Gastrocnemius medialis (tissue), 4 donors: ENCODE measurements at regions not wholly inside any gene's neighbourhood (a gene's known extent, or its start where the extent isn't known, plus 50 kb on each side); places are given as distances from the start of the nearest gene placed in this dataset.
A peak's percentile ranks its signal among the peaks of the same experiment; 100 is the strongest.
"Not testable (repeated sequence)": the region's sequence is repeated elsewhere in the genome, so short reads cannot be mapped to it uniquely, and the experiment has no call there.

Experiments
- ATAC-seq, 2 donors: fragments of 150-250 bp; one replicate each; pipeline ENCODE4 v1.9.1; 2016
- DNase-seq, 2 donors: peaks; one replicate each; pipeline ENCODE4 v3.0.0-alpha.2; 2019
- H3K27ac ChIP-seq, 4 donors: fragments of 200-600 bp; sonication (generic); 1 replicate in 1 of 4; 2 replicates in 3 of 4; pipeline ENCODE4 v1.5.1; 2016 to 2018; ENCODE audit warnings: mild to moderate bottlenecking in 2 of 4, moderate library complexity in 1 of 4
- H3K27me3 ChIP-seq, 3 donors: fragments of 200-600 bp; sonication (generic) in 2 of 3; 1 replicate in 1 of 3; 2 replicates in 2 of 3; pipeline versions ENCODE4 v1.5.1 to v1.6.0; 2016 to 2019; ENCODE audit warnings: mild to moderate bottlenecking in 1 of 3, moderate library complexity in 1 of 3
- H3K36me3 ChIP-seq, 2 donors: fragments of 200-600 bp; sonication (generic) in 1 of 2; one replicate each; pipeline ENCODE4 v1.5.1; 2017 to 2018
- H3K4me1 ChIP-seq, 2 donors: fragments of 200-600 bp; sonication (generic) in 1 of 2; one replicate each; pipeline ENCODE4 v1.5.1; 2016 to 2017; ENCODE audit warnings: mild to moderate bottlenecking in 2 of 2
- H3K4me3 ChIP-seq, 4 donors: fragments of 200-600 bp; sonication (generic) in 3 of 4; 1 replicate in 1 of 4; 2 replicates in 3 of 4; pipeline ENCODE4 v1.5.1; 2016 to 2019; ENCODE audit warnings: mild to moderate bottlenecking in 2 of 4
- H3K9me3 ChIP-seq, 3 donors: fragments of 200-600 bp; sonication (generic) in 2 of 3; 1 replicate in 1 of 3; 2 replicates in 2 of 3; pipeline ENCODE4 v1.5.1; 2016 to 2019
- POLR2A ChIP-seq, 2 donors: fragments of 450-650 bp; IDR thresholded peaks; one replicate each; pipeline ENCODE4 v1.6.1; 2017; ENCODE audit warnings: antibody characterized with exemption in 2 of 2, mild to moderate bottlenecking in 2 of 2, moderate library complexity in 2 of 2
- in situ Hi-C, 4 donors: fragments of 200-750 bp; cut with MboI; loops; one replicate each; pipeline versions ENCODE4 v1.15.0 to v1.8.0; 2017; ENCODE audit warnings: low sequenced_read_pairs in 4 of 4
- intact Hi-C: fragments of 100-400 bp; cut with DNase I; formaldehyde crosslinking; loops from one replicate; pipeline ENCODE4 v1.15.1; 2023; ENCODE audit warnings: low total_unique reads
- TF ChIP-seq, protein P1 (sequence below), 5 experiments: fragments of 450-650 bp in 3 of 5; fragments of 200-600 bp in 2 of 5; sonication (generic) in 2 of 5; IDR thresholded peaks in 4 of 5; conservative IDR thresholded peaks in 1 of 5; 1 replicate in 4 of 5; 2 replicates in 1 of 5; pipeline ENCODE4 v1.5.1; 2016 to 2019; ENCODE audit warnings: antibody characterized with exemption in 5 of 5, mild to moderate bottlenecking in 3 of 5, moderate library complexity in 3 of 5

- intact Hi-C loops, result no loop called here
- no peak overlapping the region for H3K27ac ChIP-seq
- H3K9me3 ChIP-seq, result no peaks in the 10 kb centered on the region
- H3K27me3 ChIP-seq, result no peaks in the 10 kb centered on the region
- no peak overlapping the region for H3K4me3 ChIP-seq
- no peaks in the 10 kb centered on the region for H3K36me3 ChIP-seq
- no peak for DNase-seq
- H3K4me1 ChIP-seq, result peaks cover 3% of the 10 kb centered on the region in 2 donors
- in situ Hi-C loops, result no loop called here
- TF ChIP-seq, protein P1, sequence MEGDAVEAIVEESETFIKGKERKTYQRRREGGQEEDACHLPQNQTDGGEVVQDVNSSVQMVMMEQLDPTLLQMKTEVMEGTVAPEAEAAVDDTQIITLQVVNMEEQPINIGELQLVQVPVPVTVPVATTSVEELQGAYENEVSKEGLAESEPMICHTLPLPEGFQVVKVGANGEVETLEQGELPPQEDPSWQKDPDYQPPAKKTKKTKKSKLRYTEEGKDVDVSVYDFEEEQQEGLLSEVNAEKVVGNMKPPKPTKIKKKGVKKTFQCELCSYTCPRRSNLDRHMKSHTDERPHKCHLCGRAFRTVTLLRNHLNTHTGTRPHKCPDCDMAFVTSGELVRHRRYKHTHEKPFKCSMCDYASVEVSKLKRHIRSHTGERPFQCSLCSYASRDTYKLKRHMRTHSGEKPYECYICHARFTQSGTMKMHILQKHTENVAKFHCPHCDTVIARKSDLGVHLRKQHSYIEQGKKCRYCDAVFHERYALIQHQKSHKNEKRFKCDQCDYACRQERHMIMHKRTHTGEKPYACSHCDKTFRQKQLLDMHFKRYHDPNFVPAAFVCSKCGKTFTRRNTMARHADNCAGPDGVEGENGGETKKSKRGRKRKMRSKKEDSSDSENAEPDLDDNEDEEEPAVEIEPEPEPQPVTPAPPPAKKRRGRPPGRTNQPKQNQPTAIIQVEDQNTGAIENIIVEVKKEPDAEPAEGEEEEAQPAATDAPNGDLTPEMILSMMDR (IDR thresholded peaks at IDR 0.05 in 4 of 5, conservative IDR thresholded peaks at IDR 0.05 in 1 of 5), result no peak
- TF ChIP-seq POLR2A (IDR thresholded peaks at IDR 0.05), result no peak
- no peak for ATAC-seq
These were observed 243.6 kb upstream of the PRSS58 start for GRCh38 chr7:142501434-142501833.

DNA sequence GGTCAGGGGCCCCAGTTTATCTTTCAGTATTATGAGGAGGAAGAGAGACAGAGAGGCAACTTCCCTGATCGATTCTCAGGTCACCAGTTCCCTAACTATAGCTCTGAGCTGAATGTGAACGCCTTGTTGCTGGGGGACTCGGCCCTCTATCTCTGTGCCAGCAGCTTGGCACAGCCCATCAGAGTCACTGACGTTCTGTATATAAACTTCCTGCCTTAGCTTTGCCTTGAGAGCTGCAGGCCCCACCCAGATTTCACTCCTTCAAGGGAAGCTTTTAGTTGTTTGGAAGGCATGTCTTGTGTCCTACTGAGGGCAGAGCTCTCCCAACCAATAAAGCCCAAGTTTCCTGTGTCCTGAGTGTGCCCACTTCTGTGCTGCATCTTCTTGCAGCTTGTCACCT, 242.5 kb upstream of the PRSS58 start:
- intact Hi-C loops, result no loop called here
- H3K27me3 ChIP-seq, result no peaks in the 10 kb centered on the region
- H3K27ac ChIP-seq, result no peak overlapping the region

GRCh38 chr7:142499635-142500034, 241.8 kb upstream of the PRSS58 start:
- intact Hi-C loops, result no loop called here
- in situ Hi-C loops, result no loop called here
- Histone ChIP-seq H3K9me3 (no peaks in the 10 kb centered on the region), H3K36me3 (no peaks in the 10 kb centered on the region), H3K4me3 (no peak overlapping the region), H3K4me1 (peaks cover 5 to 7% of the 10 kb centered on the region in 2 donors), H3K27me3 (no peaks in the 10 kb centered on the region), H3K27ac (no peak overlapping the region)
- DNase-seq (no peak), ATAC-seq (no peak)
- TF ChIP-seq, protein P1 (IDR thresholded peaks at IDR 0.05 in 4 of 5, conservative IDR thresholded peaks at IDR 0.05 in 1 of 5), result no peak
- TF ChIP-seq POLR2A (IDR thresholded peaks at IDR 0.05), result no peak

More for the DNA sequence above, 242.5 kb upstream of the PRSS58 start:
- H3K4me1 ChIP-seq, result peaks cover 5 to 7% of the 10 kb centered on the region in 2 donors
- no peaks in the 10 kb centered on the region for H3K36me3 ChIP-seq
- no peak overlapping the region for H3K4me3 ChIP-seq
- no peak for ATAC-seq
- in situ Hi-C loops, result no loop called here
- no peak for TF ChIP-seq POLR2A (IDR thresholded peaks at IDR 0.05)
- TF ChIP-seq, protein P1 (IDR thresholded peaks at IDR 0.05 in 4 of 5, conservative IDR thresholded peaks at IDR 0.05 in 1 of 5), result no peak
- no peaks in the 10 kb centered on the region for H3K9me3 ChIP-seq
- no peak for DNase-seq

- H3K9me3 ChIP-seq, result no peaks in the 10 kb centered on the region
- no peak overlapping the region for H3K4me3 ChIP-seq
- H3K27ac ChIP-seq, result no peak overlapping the region
- no peaks in the 10 kb centered on the region for H3K27me3 ChIP-seq
- intact Hi-C loops, result no loop called here
- no peak for DNase-seq
- H3K4me1 ChIP-seq, result peaks cover 5 to 11% of the 10 kb centered on the region in 2 donors
- H3K36me3 ChIP-seq, result no peaks in the 10 kb centered on the region
- no peak for ATAC-seq
- TF ChIP-seq, protein P1 (IDR thresholded peaks at IDR 0.05 in 4 of 5, conservative IDR thresholded peaks at IDR 0.05 in 1 of 5), result no peak
- TF ChIP-seq POLR2A (IDR thresholded peaks at IDR 0.05), result no peak
- in situ Hi-C loops, result no loop called here
These were observed 240.5 kb upstream of the PRSS58 start for GRCh38 chr7:142498364-142498763.

- Histone ChIP-seq H3K27me3 (no peaks in the 10 kb centered on the region), H3K4me3 (peak overlapping the region in 1 of 4 donors; percentile 2), H3K9me3 (no peaks in the 10 kb centered on the region), H3K4me1 (peaks cover 5 to 11% of the 10 kb centered on the region in 2 donors), H3K36me3 (no peaks in the 10 kb centered on the region), H3K27ac (no peak overlapping the region)
- intact Hi-C loops, result no loop called here
- TF ChIP-seq, protein P1 (IDR thresholded peaks at IDR 0.05 in 4 of 5, conservative IDR thresholded peaks at IDR 0.05 in 1 of 5), result peak; percentile 44 to 79 (median 56)
- no peak for TF ChIP-seq POLR2A (IDR thresholded peaks at IDR 0.05)
- DNase-seq (no peak), ATAC-seq (peak in 1 of 2 donors; percentile 70)
- in situ Hi-C loops, result no loop called here
These were observed 238.7 kb upstream of the PRSS58 start for GRCh38 chr7:142496545-142496991.

- DNase-seq, H3K27ac ChIP-seq, H3K4me3 ChIP-seq, H3K9me3 ChIP-seq, H3K36me3 ChIP-seq, in situ Hi-C loops, intact Hi-C loops, H3K27me3 ChIP-seq, ATAC-seq: not testable (repeated sequence)
- peaks cover 5 to 11% of the 10 kb centered on the region in 2 donors for H3K4me1 ChIP-seq
These were observed 238.0 kb upstream of the PRSS58 start for GRCh38 chr7:142495879-142496278.

DNA sequence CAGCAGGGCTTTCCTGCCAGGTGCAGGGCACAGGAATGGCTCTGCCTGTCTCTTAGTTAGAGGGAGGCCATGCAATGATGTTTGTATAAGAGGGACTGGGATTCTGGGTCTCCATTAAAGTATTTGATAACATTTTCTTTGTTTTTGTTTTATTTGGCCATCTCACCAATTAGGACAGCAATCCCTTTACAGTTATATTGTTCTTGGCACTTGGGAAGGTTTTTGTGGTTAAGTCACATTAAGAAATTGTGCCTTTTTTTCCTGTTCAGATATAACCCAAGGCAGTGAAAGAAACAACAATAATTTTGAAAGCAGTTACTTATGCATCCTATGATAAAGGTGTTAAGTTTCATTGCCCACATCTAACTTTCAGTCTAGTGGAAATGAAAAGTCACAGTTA, 237.4 kb upstream of the PRSS58 start:
- ATAC-seq, H3K36me3 ChIP-seq, DNase-seq, in situ Hi-C loops, intact Hi-C loops, H3K9me3 ChIP-seq, H3K4me3 ChIP-seq, H3K27me3 ChIP-seq, H3K27ac ChIP-seq: not testable (repeated sequence)
- H3K4me1 ChIP-seq, result peaks cover 5 to 11% of the 10 kb centered on the region in 2 donors
